HG03039 (cell line): ENCODE measurements at regions not wholly inside any gene's neighbourhood (a gene's known extent, or its start where the extent isn't known, plus 50 kb on each side); places are given as distances from the start of the nearest gene placed in this dataset.
"Not testable (repeated sequence)": the region's sequence is repeated elsewhere in the genome, so short reads cannot be mapped to it uniquely, and the experiment has no call there.

Experiments used
- ATAC-seq: cut with Tn5 transposase; IDR thresholded peaks from one replicate; pipeline ENCODE4 v1.9.1; 2021; ENCODE audit warnings: mild to moderate bottlenecking, moderate library complexity; ENCODE audit not compliant: unreplicated experiment

- ATAC-seq: no peak
Measured at GRCh38 chr6:140001821-140002341, 627.4 kb upstream of the CITED2 start.

DNA sequence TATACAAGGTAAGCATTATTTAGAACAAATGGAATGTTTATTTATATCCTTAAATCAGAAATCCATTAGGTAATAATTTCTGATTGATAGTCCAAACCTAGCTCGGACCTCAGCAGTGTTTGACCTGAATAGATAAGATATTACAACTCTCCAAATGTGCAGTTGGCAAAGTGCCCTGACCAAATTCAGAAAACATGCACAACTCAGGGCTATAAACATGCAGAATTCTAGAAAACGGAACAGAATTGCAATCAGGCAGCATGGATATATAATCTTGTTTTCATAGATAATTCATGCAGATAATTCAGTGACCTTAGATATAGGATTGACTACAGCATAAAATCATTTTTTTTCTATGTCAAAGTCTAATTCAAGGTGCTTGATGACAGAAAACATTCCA lies 626.6 kb upstream of the CITED2 start:
- ATAC-seq: no peak

DNA sequence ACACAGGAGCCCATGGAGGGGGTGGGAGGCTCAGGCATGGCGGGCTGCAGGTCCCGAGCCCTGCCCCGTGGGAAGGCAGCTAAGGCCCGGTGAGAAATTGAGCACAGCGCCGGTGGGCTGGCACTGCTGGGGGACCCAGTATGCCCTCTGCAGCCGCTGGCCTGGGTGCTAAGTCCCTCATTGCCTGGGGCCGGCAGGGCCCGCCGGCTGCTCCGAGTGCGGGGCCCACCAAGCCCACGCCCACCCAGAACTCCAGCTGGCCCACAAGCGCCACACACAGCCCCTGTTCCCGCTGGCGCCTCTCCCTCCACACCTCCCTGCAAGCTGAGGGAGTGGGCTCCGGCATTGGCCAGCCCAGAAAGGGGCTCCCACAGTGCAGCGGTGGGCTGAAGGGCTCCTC lies 625.2 kb upstream of the CITED2 start:
- ATAC-seq: not testable (repeated sequence)

GRCh38 chr6:139998478-139998877 lies 624.0 kb upstream of the CITED2 start:
- ATAC-seq: not testable (repeated sequence)

DNA sequence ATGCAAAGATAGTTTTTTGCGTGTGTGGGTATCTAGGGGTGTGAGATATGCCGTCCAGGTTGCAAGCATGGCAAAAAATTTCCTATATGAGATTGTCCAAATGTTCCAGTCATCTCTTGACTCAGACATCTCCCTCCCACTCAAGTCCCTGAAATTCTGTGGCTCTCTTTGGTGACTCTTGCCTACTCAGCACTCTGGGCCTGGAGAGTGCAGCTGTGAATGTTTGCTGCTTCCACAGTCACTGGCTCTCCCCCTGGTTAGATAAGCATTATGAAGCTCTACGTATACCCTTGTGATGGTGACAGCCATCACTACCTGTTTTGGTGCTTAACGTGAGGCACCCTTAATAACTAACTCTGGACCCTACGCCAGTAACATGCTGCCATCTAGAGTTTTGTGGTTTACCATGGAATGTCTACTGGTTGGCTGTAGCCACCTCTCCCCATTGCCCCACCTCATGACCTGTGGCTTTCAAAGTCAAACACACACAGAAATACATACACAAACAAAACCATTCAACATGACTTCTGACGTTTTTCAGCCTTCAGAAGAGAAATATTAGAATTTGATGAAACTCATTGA lies 621.9 kb upstream of the CITED2 start:
- ATAC-seq: peak; percentile 60

GRCh38 chr6:139994998-139995397 lies 620.5 kb upstream of the CITED2 start:
- no peak for ATAC-seq

DNA sequence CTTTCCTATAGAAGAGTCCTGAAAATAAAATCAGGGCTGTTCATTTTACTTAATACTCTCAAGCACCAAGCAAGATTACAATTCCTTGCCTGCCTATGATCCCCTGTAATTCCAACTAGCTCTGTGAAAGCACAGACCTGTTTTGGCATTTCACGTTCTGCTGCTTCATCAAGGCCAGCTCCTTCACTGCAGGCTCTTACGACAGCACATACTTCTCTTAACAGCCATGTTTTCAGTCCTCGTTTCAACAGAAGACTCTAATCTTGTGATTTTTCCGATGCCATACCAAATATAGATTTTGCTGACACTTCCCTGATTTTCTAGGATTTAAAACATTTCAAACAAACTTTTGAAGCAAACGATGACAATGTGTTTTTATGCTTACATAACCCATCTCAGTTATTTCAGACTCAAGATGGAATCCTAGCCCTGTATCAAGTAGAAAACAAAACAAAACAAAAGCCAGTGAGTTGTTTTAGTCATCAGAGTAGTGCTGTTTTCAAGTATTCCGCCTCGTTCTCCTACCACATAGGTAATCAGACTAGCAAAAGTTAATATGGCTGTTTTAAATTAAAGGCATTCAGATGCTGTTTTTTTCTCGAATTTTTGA lies 616.5 kb upstream of the CITED2 start:
- no peak for ATAC-seq

DNA sequence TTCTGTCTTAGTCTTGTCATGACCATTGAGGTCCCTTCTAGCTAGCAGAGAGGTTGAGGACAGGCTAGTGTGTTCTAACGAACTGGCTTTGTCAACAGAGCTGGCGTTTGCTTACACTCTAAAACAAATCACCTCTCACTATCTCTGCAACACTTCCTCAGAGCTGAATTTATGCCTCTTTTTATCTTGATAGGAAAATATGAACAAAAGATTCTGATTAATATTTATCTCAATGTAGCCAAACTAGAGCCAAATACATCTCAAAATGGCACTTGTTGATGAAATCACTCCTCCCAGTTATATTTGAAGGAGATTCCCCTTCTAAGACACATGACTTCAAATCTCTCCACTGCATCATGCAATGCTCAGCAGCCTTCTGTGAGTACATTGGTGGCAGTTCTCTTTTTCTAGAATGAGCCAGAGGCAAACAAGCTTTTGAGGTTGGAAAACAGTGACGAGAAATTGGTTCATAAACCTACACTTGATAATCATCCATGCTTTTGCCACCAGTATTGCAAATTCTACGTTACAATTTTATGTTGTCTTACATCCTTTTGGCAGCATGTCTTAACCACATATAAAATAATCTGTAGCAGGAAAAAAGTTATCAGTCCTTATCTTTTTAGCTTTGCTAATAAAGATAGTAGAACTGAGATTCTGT lies 615.7 kb upstream of the CITED2 start:
- no peak for ATAC-seq

- ATAC-seq: no peak
Measured at GRCh38 chr6:139988685-139989084, 614.2 kb upstream of the CITED2 start.

DNA sequence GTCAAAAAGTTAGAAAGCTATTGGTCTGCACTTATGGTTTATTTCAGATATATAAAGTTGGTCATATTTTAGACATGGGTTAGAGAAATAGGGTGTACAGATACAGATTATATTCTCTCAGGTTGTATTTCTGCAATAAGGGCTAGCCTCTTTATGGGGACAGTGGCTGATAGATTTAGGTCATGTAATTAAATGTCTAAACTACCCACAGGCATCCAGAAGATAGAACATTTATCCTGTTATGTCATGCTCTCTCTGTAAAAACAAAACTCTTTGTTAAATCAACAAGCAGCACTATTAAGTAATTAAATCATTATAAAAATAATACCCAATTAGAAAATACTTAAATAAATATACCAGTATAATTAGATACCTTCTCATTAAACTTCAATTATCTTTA lies 612.6 kb upstream of the CITED2 start:
- no peak for ATAC-seq

DNA sequence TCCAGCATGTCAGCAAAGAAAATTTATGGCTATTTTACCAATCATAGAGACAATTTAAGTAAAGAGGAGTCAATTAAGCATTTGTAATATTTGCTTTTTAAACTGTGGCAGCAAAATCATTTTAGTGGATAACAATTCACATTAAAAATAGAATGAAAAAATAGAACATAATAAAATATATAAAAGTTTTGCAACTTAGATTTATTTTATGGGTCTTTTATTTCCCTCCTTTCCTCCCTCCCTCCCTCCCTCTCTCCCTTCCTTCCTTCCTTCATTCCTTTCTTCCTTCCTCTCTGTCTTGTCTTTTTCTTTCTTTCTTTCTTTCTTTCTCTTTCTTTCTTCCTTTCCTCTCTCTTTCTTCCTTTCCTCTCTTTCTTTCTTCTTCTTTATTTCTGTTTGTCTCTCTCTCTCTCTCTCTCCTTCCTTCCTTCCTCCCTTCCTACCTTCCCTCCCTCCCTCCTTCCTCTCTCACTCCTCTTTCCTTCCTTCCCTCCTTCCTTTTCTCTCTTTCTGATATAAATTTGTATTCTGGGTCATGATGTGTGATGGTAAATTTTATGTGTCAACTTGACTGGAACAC lies 610.9 kb upstream of the CITED2 start:
- no peak for ATAC-seq

DNA sequence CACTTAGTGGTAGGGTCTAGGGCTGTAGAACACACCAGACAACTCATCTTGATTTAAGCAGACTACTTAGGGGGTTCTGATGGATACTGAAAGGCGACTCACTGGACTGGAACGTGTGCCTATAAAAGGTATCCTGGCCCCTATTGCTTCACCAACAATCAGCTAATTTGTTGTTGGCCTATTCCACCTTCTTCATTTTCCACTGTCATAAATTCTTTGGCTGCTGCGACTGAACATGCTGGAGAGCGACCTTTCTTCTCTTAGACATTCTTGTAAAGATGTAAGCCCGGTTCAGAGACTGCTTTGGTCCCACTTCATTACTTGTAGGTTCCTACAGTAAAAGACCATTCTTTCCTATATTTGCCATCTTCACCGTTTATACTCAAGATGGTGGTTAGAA lies 609.9 kb upstream of the CITED2 start:
- ATAC-seq: no peak

DNA sequence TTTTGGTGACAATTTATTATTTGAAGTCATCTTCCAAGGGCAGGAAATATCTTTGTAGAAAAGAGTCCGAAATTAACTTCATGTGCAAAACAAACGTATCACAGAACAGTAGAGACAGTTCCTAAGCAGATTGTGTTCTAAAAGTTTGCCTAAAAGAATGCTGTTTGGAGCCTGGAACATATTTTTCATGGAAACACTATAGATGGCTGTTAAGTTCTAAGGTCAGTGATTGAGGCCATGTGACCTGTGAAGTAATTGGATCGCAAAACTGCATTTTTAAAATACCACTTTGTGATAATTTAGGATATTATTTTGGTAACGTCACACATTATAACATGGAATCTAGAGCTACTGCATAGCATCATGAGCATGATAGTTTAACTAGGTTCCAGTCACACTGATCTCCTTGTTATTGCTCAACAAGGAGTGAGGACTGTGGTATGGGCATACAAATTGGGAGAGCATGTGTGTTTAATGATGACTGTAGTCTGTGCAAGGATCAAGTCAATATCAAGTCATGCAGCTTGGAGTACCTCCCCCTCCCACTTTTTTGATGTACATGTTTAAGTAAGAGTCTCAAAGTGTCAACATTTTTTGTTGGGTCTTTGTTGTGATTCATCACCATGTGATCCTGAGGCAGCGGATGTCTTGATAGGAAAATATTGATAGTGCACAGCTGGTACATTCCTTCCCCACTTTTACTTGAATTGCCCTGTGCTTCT lies 609.3 kb upstream of the CITED2 start:
- ATAC-seq: no peak

DNA sequence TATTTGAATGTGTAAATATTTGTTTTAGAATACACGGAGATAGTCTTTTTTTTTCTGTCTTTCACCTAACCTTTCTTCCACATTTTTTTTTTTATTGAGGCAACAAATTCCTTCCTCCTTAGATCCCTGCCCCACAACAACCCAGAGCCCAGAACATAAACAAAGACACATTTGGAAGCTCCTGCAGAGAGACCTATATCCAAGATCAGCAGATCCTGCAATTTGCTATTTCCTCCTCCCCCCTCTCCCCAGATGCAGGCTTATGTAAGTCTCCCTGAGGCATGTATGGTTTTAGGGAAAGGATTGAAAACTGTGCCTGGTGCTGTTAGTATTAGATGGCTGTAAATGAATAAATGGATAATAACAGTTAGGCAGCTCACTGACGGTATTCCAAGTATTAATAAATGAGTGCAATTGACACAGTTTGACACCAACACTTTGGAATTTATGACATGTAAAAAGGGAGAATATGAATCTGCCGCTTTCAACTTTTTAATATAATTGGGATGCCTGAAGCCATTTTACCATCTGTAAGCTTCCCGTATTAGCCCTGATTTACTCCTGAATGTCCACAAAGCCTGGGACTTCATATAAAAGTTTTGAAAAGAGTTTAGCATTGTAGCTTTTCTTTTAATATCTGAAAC lies 608.3 kb upstream of the CITED2 start:
- no peak for ATAC-seq

DNA sequence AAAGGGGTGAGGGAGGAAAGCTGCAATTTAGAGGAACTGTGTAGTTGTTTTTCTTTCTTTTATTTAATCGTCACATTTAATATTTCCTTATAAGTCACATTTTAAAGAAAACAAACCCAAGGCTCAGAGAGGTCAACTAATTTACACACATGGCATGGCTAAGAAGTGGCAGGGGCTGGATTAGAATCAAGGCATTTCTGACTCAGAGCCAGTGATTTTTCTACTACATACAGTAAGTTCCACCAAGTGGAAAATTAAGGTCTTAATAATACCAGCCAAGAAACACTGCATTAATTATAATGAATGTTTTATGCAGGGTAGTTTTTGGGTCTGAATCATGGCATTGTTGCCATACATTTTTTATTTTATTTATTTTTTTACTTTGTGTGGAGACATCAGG lies 607.7 kb upstream of the CITED2 start:
- ATAC-seq: no peak

GRCh38 chr6:139981768-139982181 lies 607.3 kb upstream of the CITED2 start:
- ATAC-seq: no peak

DNA sequence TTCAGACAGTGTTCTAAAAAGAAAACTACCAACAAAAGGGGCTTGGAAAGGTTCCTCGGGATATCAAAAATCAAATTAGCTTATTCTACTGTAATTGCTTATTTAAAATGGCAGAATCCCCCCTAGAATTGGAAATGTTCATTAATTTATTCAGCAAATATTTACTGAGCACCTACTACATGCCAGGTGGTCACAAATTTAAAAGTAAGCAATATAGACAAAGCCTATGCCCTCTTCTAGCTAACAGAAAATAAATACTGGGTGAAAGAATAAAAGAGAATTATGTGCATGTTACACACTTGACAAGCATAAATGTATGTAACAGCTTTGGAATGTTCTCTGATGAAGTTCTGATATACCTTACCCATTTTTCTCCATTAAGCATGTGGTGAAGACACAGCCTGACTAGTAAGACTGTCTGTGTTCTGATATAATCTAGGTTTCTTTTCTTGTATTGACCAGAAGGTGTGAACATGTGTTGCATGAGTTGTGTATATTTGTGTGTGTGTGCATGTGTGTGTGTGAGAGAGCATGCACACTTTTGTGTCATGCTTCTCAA lies 606.7 kb upstream of the CITED2 start:
- no peak for ATAC-seq

- ATAC-seq: not testable (repeated sequence)
Measured at GRCh38 chr6:139980631-139981030, 606.2 kb upstream of the CITED2 start.

- no peak for ATAC-seq
Measured at GRCh38 chr6:139979021-139979725, 604.7 kb upstream of the CITED2 start.

- no peak for ATAC-seq
Measured at GRCh38 chr6:139977887-139978332, 603.5 kb upstream of the CITED2 start.
